DOHH2 (cell line): ENCODE measurements at regions not wholly inside any gene's neighbourhood (a gene's known extent, or its start where the extent isn't known, plus 50 kb on each side); places are given as distances from the start of the nearest gene placed in this dataset.

ENCODE experiments used
- EZH2phosphoT487 ChIP-seq: fragments of 200-600 bp; sonication (generic); IDR thresholded peaks from 2 replicates; pipeline ENCODE4 v1.6.1; 2017; ENCODE audit warnings: borderline replicate concordance, mild to moderate bottlenecking, antibody characterized with exemption, low read length, moderate library complexity, mixed read lengths
- TF ChIP-seq, protein P1 (sequence below): fragments of 200-600 bp; sonication (generic); IDR thresholded peaks from one replicate; pipeline ENCODE4 v1.5.1; 2014; ENCODE audit warnings: antibody characterized with exemption, mild to moderate bottlenecking, low read depth, low read length; ENCODE audit not compliant: poor library complexity, severe bottlenecking

DNA sequence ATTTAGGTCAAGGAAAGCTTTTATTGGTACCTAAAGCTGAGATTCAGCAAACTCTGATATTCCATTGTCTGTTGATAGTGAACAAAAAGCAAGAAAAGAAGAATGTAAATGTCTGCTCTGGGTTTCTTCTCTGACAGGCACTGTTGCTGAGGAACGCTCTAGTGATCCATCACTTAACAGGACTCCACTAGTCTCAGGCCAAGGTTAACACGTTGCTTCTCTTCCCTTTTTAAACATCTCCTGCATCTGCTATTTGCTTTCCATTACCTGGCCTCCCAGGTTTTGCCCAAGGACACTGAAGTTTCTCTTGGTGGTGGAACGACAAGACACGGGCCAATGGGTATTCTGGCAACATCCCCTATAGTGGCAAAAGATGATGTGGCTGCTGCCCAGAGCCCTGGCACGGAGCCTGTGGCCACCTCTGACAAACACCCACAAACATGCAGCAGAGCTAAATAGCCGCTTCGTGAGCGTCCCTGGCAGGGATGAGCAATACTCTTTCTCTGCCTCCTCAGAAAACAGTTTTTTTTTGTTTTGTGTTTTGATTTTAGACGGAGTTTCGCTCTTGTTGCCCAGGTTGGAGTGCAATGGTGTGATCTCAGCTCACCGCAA is 97.8 kb upstream of the AKAP13 start:
- TF ChIP-seq, protein P1, sequence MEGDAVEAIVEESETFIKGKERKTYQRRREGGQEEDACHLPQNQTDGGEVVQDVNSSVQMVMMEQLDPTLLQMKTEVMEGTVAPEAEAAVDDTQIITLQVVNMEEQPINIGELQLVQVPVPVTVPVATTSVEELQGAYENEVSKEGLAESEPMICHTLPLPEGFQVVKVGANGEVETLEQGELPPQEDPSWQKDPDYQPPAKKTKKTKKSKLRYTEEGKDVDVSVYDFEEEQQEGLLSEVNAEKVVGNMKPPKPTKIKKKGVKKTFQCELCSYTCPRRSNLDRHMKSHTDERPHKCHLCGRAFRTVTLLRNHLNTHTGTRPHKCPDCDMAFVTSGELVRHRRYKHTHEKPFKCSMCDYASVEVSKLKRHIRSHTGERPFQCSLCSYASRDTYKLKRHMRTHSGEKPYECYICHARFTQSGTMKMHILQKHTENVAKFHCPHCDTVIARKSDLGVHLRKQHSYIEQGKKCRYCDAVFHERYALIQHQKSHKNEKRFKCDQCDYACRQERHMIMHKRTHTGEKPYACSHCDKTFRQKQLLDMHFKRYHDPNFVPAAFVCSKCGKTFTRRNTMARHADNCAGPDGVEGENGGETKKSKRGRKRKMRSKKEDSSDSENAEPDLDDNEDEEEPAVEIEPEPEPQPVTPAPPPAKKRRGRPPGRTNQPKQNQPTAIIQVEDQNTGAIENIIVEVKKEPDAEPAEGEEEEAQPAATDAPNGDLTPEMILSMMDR, result no peak
- TF ChIP-seq EZH2phosphoT487, result no peak
